ENCODE measurements at regions not wholly inside any gene's neighbourhood (a gene's known extent, or its start where the extent isn't known, plus 50 kb on each side); places are given as distances from the start of the nearest gene placed in this dataset.

- DNase-seq (ENCODE audit: extremely low read depth, low read depth): no peak
- TF ChIP-seq, protein P1, sequence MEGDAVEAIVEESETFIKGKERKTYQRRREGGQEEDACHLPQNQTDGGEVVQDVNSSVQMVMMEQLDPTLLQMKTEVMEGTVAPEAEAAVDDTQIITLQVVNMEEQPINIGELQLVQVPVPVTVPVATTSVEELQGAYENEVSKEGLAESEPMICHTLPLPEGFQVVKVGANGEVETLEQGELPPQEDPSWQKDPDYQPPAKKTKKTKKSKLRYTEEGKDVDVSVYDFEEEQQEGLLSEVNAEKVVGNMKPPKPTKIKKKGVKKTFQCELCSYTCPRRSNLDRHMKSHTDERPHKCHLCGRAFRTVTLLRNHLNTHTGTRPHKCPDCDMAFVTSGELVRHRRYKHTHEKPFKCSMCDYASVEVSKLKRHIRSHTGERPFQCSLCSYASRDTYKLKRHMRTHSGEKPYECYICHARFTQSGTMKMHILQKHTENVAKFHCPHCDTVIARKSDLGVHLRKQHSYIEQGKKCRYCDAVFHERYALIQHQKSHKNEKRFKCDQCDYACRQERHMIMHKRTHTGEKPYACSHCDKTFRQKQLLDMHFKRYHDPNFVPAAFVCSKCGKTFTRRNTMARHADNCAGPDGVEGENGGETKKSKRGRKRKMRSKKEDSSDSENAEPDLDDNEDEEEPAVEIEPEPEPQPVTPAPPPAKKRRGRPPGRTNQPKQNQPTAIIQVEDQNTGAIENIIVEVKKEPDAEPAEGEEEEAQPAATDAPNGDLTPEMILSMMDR (IDR thresholded peaks at IDR 0.05; ENCODE audit: low read depth, low read length, missing control alignments): no peak
- no peak overlapping the region for H3K4me3 ChIP-seq (replicated peaks; ENCODE audit: low read depth, low read length)
These were observed 113.9 kb upstream of the IRS2 start for GRCh38 chr13:109900320-109900719.

DNA sequence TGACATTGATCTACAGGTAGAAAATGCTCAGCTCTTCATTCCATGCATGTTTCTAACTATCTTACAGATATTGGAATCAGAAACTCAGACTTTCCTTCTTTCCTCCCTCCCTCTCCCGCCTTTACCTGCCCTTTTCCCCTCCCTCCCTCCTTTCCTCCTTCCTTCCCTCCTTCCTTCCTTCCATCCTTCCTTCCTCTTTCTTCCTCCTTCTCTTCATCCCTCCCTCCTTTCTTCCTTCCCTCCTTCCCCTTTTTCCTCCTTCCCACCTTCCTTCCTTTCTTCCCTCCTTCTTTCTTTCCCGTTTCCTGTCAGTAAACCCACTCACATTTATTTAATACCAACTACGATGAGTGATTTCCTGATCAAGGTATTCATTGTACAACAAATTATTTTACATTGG lies 113.4 kb upstream of the IRS2 start:
- no peak for DNase-seq (ENCODE audit: extremely low read depth, low read depth)
- TF ChIP-seq, protein P1 (IDR thresholded peaks at IDR 0.05; ENCODE audit: low read depth, low read length, missing control alignments): no peak
- H3K4me3 ChIP-seq (replicated peaks; ENCODE audit: low read depth, low read length): no peak overlapping the region

GRCh38 chr13:109899316-109899715 lies 112.9 kb upstream of the IRS2 start:
- TF ChIP-seq, protein P1 (IDR thresholded peaks at IDR 0.05; ENCODE audit: low read depth, low read length, missing control alignments): no peak
- no peak for DNase-seq (ENCODE audit: extremely low read depth, low read depth)

GRCh38 chr13:109897988-109898624 lies 111.7 kb upstream of the IRS2 start:
- no peak overlapping the region for H3K4me3 ChIP-seq (replicated peaks; ENCODE audit: low read depth, low read length)
- no peak for DNase-seq (ENCODE audit: extremely low read depth, low read depth)
- TF ChIP-seq, protein P1 (IDR thresholded peaks at IDR 0.05; ENCODE audit: low read depth, low read length, missing control alignments): no peak

More at GRCh38 chr13:109899316-109899715, 112.9 kb upstream of the IRS2 start:
- H3K4me3 ChIP-seq (replicated peaks; ENCODE audit: low read depth, low read length): no peak overlapping the region

- TF ChIP-seq, protein P1 (IDR thresholded peaks at IDR 0.05; ENCODE audit: low read depth, low read length, missing control alignments): no peak
- DNase-seq (ENCODE audit: extremely low read depth, low read depth): no peak
- H3K4me3 ChIP-seq (replicated peaks; ENCODE audit: low read depth, low read length): no peak overlapping the region
These were observed 105.7 kb upstream of the IRS2 start for GRCh38 chr13:109892101-109892500.

DNA sequence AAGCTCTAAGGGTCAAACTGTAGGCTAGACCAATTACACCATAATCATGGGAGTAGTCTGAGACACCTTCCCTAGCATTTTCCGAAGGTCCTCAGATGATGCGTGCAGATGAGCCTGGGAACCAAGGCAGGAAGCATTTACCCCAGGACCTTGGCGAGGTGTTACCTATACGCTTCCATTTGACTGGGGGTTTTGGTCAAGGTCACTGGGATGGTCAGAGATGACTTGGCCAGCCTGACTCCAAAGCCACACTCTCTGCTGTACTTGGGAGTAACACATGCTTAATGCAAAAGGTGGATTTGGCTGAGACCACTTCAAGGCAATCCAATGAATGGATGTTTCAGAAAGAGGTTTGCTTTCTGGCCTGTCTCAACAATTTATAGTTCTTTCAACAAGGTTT lies 98.9 kb upstream of the IRS2 start:
- H3K4me3 ChIP-seq (replicated peaks; ENCODE audit: low read depth, low read length): no peak overlapping the region
- no peak for DNase-seq (ENCODE audit: extremely low read depth, low read depth)
- TF ChIP-seq, protein P1 (IDR thresholded peaks at IDR 0.05; ENCODE audit: low read depth, low read length, missing control alignments): no peak

GRCh38 chr13:109884462-109884861 lies 98.1 kb upstream of the IRS2 start:
- H3K4me3 ChIP-seq (replicated peaks; ENCODE audit: low read depth, low read length): no peak overlapping the region
- DNase-seq (ENCODE audit: extremely low read depth, low read depth): no peak
- TF ChIP-seq, protein P1 (IDR thresholded peaks at IDR 0.05; ENCODE audit: low read depth, low read length, missing control alignments): no peak
